ENCODE measurements at regions not wholly inside any gene's neighbourhood (a gene's known extent, or its start where the extent isn't known, plus 50 kb on each side); places are given as distances from the start of the nearest gene placed in this dataset.

DNA sequence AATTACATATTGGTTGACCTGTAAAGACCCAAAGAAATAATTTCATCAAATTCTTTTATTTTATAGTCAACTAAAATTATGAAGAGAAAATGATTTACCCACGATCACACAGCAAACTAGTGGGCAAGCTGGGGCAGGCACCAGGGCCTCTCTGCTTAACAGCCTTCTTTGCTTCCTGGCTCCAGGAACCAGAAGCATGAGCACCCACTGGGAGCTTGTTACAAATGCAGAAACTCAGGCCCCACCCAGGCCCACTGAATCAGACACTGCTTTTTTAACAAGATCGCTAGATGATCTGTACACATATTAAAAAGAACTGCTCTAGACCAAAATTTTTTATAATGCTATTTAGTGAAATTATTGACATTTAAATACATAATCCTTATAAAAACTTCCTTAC lies 95.0 kb downstream of the GEMIN8 start:
- H3K36me3 ChIP-seq (ENCODE audit: control insufficient read depth in 4 of 4, insufficient read depth in 3 of 4, low read depth in 1 of 4, low read length in 3 of 4): no peaks in the 10 kb centered on the region
- H3K9me3 ChIP-seq (ENCODE audit: control insufficient read depth in 4 of 4, low read length in 3 of 4): peaks cover 0 to 3% (median 0%) of the 10 kb centered on the region in 4 donors
- DNase-seq (ENCODE audit: low spot score): no peak
- TF ChIP-seq, protein P1, sequence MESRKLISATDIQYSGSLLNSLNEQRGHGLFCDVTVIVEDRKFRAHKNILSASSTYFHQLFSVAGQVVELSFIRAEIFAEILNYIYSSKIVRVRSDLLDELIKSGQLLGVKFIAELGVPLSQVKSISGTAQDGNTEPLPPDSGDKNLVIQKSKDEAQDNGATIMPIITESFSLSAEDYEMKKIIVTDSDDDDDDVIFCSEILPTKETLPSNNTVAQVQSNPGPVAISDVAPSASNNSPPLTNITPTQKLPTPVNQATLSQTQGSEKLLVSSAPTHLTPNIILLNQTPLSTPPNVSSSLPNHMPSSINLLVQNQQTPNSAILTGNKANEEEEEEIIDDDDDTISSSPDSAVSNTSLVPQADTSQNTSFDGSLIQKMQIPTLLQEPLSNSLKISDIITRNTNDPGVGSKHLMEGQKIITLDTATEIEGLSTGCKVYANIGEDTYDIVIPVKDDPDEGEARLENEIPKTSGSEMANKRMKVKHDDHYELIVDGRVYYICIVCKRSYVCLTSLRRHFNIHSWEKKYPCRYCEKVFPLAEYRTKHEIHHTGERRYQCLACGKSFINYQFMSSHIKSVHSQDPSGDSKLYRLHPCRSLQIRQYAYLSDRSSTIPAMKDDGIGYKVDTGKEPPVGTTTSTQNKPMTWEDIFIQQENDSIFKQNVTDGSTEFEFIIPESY (IDR thresholded peaks at IDR 0.05): no peak
- no peak for TF ChIP-seq RXRA (IDR thresholded peaks at IDR 0.05)
- no peak for TF ChIP-seq RAD21 (IDR thresholded peaks at IDR 0.05)
- TF ChIP-seq SP1 (IDR thresholded peaks at IDR 0.05): no peak
- H3K9ac ChIP-seq (ENCODE audit: low read depth in 1 of 2, low read length in 2 of 2): no peak overlapping the region
- H3K27me3 ChIP-seq (ENCODE audit: control insufficient read depth in 4 of 4, insufficient read depth in 4 of 4, low read length in 3 of 4): peaks cover 0 to 16% (median 1%) of the 10 kb centered on the region in 4 donors
- 89% methylated on average over 2 of the region's 2 CpGs for WGBS
- peaks cover 0 to 14% (median 7%) of the 10 kb centered on the region in 4 donors for H3K4me1 ChIP-seq (ENCODE audit: control insufficient read depth in 4 of 4, insufficient read depth in 4 of 4, low read length in 3 of 4)
- H3K27ac ChIP-seq (ENCODE audit: low read depth in 1 of 2, low read length in 2 of 2): no peak overlapping the region
- H3K4me3 ChIP-seq (ENCODE audit: low read depth in 1 of 3, low read length in 3 of 3): no peak overlapping the region

GRCh38 chrX:13933851-13934250 lies 95.8 kb downstream of the GEMIN8 start:
- no peak overlapping the region for H3K4me3 ChIP-seq (ENCODE audit: low read depth in 1 of 3, low read length in 3 of 3)
- H3K27ac ChIP-seq (ENCODE audit: low read depth in 1 of 2, low read length in 2 of 2): no peak overlapping the region
- TF ChIP-seq GABPA (IDR thresholded peaks at IDR 0.05 in 1 of 2, conservative IDR thresholded peaks at IDR 0.05 in 1 of 2) (no peak), FOXA1 (IDR thresholded peaks at IDR 0.05) (no peak), FOXA2 (IDR thresholded peaks at IDR 0.05) (no peak), ATF3 (IDR thresholded peaks at IDR 0.05) (no peak), HNF4G (IDR thresholded peaks at IDR 0.05) (no peak), RXRA (IDR thresholded peaks at IDR 0.05) (no peak), NR2F2 (IDR thresholded peaks at IDR 0.05) (no peak), SP1 (IDR thresholded peaks at IDR 0.05) (no peak), JUND (IDR thresholded peaks at IDR 0.05) (no peak), HNF4A (conservative IDR thresholded peaks at IDR 0.05) (no peak), EGR1 (IDR thresholded peaks at IDR 0.05; ENCODE audit: low read depth in 2 of 2) (no peak), YY1 (IDR thresholded peaks at IDR 0.05) (no peak), RAD21 (IDR thresholded peaks at IDR 0.05) (no peak), TAF1 (conservative IDR thresholded peaks at IDR 0.05) (no peak)
- TF ChIP-seq, protein P1 (IDR thresholded peaks at IDR 0.05): no peak
- TF ChIP-seq, protein P2, sequence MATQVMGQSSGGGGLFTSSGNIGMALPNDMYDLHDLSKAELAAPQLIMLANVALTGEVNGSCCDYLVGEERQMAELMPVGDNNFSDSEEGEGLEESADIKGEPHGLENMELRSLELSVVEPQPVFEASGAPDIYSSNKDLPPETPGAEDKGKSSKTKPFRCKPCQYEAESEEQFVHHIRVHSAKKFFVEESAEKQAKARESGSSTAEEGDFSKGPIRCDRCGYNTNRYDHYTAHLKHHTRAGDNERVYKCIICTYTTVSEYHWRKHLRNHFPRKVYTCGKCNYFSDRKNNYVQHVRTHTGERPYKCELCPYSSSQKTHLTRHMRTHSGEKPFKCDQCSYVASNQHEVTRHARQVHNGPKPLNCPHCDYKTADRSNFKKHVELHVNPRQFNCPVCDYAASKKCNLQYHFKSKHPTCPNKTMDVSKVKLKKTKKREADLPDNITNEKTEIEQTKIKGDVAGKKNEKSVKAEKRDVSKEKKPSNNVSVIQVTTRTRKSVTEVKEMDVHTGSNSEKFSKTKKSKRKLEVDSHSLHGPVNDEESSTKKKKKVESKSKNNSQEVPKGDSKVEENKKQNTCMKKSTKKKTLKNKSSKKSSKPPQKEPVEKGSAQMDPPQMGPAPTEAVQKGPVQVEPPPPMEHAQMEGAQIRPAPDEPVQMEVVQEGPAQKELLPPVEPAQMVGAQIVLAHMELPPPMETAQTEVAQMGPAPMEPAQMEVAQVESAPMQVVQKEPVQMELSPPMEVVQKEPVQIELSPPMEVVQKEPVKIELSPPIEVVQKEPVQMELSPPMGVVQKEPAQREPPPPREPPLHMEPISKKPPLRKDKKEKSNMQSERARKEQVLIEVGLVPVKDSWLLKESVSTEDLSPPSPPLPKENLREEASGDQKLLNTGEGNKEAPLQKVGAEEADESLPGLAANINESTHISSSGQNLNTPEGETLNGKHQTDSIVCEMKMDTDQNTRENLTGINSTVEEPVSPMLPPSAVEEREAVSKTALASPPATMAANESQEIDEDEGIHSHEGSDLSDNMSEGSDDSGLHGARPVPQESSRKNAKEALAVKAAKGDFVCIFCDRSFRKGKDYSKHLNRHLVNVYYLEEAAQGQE (IDR thresholded peaks at IDR 0.05): no peak
- TF ChIP-seq, protein P3, sequence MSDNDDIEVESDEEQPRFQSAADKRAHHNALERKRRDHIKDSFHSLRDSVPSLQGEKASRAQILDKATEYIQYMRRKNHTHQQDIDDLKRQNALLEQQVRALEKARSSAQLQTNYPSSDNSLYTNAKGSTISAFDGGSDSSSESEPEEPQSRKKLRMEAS (IDR thresholded peaks at IDR 0.05): no peak
- H3K36me3 ChIP-seq (ENCODE audit: control insufficient read depth in 4 of 4, insufficient read depth in 3 of 4, low read depth in 1 of 4, low read length in 3 of 4): no peaks in the 10 kb centered on the region
- DNase-seq (ENCODE audit: low spot score): no peak
- H3K4me1 ChIP-seq (ENCODE audit: control insufficient read depth in 4 of 4, insufficient read depth in 4 of 4, low read length in 3 of 4): peaks cover 0 to 14% (median 7%) of the 10 kb centered on the region in 4 donors
- H3K9me3 ChIP-seq (ENCODE audit: control insufficient read depth in 4 of 4, low read length in 3 of 4): peaks cover 0 to 3% (median 0%) of the 10 kb centered on the region in 4 donors
- 76% methylated on average over 7 of the region's 7 CpGs for WGBS
- no peak overlapping the region for H3K9ac ChIP-seq (ENCODE audit: low read depth in 1 of 2, low read length in 2 of 2)
- H3K27me3 ChIP-seq (ENCODE audit: control insufficient read depth in 4 of 4, insufficient read depth in 4 of 4, low read length in 3 of 4): peaks cover 0 to 13% (median 1%) of the 10 kb centered on the region in 4 donors

All from liver (tissue), 7 donors.